ENCODE measurements at regions not wholly inside any gene's neighbourhood (a gene's known extent, or its start where the extent isn't known, plus 50 kb on each side); places are given as distances from the start of the nearest gene placed in this dataset.

DNA sequence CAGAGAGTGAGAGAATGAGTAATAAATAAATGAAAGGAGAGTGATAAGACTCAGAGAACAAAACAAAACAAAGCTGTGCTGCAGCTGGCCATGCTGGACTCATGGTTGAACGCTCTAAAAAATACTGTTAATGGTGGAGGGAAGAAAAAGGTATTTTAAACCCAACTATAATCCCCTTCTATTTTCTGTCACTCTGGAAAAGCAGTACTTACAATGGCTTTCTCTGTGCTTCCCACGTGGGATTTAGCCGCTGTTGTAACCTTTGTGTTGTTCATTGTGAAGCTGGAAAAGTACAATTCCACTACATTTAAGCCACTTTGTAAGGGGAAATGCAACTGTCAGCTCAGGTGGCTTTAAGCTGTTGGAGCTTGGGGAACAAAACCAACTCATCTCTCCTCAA, 917.7 kb downstream of the IGSF11 start:
- Histone ChIP-seq H3K4me2 (no peak overlapping the region), H3K4me3 (no peak overlapping the region), H3K79me2 (replicated peaks; ENCODE audit: insufficient read depth) (no peaks in the 10 kb centered on the region), H3K4me1 (ENCODE audit: insufficient read depth) (peaks cover 14% of the 10 kb centered on the region), H3F3A (replicated peaks; ENCODE audit: low read depth) (no peaks in the 10 kb centered on the region), H3K27me3 (ENCODE audit: insufficient read depth) (no peaks in the 10 kb centered on the region), H4K20me1 (replicated peaks; ENCODE audit: insufficient read depth) (no peaks in the 10 kb centered on the region), H2AFZ (peak overlapping the region; percentile 57), H3K9me2 (ENCODE audit: insufficient read depth) (no peaks in the 10 kb centered on the region), H3K36me3 (ENCODE audit: insufficient read depth) (no peaks in the 10 kb centered on the region), H3K27ac (ENCODE audit: low read depth) (peak overlapping the region; percentile 30; the same call in 1 of the 2 replicates)
- no peak for TF ChIP-seq ZNF331 (CRISPR knock-in tag; IDR thresholded peaks at IDR 0.05; ENCODE audit: low read depth)
- TF ChIP-seq POLR2AphosphoS5 (IDR thresholded peaks at IDR 0.05; ENCODE audit: low read depth) = no peak
- no peak for TF ChIP-seq CREB1 (CRISPR knock-in tag; IDR thresholded peaks at IDR 0.05; ENCODE audit: low read depth)
- TF ChIP-seq JUNB (IDR thresholded peaks at IDR 0.05; ENCODE audit: unreplicated experiment) = no peak
- no peak for TF ChIP-seq EZH2phosphoT487 (IDR thresholded peaks at IDR 0.05; ENCODE audit: unreplicated experiment)
- TF ChIP-seq, protein P1, sequence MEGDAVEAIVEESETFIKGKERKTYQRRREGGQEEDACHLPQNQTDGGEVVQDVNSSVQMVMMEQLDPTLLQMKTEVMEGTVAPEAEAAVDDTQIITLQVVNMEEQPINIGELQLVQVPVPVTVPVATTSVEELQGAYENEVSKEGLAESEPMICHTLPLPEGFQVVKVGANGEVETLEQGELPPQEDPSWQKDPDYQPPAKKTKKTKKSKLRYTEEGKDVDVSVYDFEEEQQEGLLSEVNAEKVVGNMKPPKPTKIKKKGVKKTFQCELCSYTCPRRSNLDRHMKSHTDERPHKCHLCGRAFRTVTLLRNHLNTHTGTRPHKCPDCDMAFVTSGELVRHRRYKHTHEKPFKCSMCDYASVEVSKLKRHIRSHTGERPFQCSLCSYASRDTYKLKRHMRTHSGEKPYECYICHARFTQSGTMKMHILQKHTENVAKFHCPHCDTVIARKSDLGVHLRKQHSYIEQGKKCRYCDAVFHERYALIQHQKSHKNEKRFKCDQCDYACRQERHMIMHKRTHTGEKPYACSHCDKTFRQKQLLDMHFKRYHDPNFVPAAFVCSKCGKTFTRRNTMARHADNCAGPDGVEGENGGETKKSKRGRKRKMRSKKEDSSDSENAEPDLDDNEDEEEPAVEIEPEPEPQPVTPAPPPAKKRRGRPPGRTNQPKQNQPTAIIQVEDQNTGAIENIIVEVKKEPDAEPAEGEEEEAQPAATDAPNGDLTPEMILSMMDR (conservative IDR thresholded peaks at IDR 0.05; ENCODE audit: low read depth in 2 of 2) = no peak
- H3K27me3 Mint-ChIP-seq (ENCODE audit: insufficient read depth, low read depth, poor library complexity) = no peaks in the 10 kb centered on the region
- H3K9me3 Mint-ChIP-seq = no peaks in the 10 kb centered on the region
- peaks cover 18% of the 10 kb centered on the region for H3K4me1 Mint-ChIP-seq
- peak overlapping the region; percentile 87; the same call in 1 of the 2 replicates for H3K27ac Mint-ChIP-seq
- DNase-seq (ENCODE audit: low spot score) = no peak
- peak; percentile 38 for ATAC-seq
- H3K36me3 Mint-ChIP-seq (ENCODE audit: low read depth) = no peaks in the 10 kb centered on the region
- H3K4me3 Mint-ChIP-seq = no peak overlapping the region

DNA sequence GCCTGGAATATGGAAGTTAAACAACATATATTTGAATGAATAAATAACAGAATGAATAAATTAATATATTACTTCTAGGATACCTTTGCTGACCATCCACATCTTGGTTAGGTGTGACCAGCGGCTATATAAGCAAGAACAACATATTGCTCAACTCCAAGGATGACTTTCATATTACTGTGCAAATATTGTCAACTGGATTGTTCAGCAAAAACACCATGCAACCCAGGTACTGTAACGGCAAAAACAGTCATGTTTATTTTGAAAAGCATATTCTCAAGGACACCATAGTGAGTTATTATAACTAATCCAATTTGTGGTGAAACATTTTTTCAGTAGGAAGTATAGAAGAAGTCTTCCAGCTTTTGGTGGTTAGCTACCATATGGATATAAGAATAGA, 907.9 kb downstream of the IGSF11 start:
- Histone ChIP-seq H3K27me3 (ENCODE audit: insufficient read depth) (no peaks in the 10 kb centered on the region), H3K79me2 (replicated peaks; ENCODE audit: insufficient read depth) (no peaks in the 10 kb centered on the region), H4K20me1 (replicated peaks; ENCODE audit: insufficient read depth) (no peaks in the 10 kb centered on the region), H3K4me1 (ENCODE audit: insufficient read depth) (no peaks in the 10 kb centered on the region), H3K9me2 (ENCODE audit: insufficient read depth) (no peaks in the 10 kb centered on the region), H3K4me2 (no peak overlapping the region), H3F3A (replicated peaks; ENCODE audit: low read depth) (no peaks in the 10 kb centered on the region), H3K36me3 (ENCODE audit: insufficient read depth) (no peaks in the 10 kb centered on the region), H2AFZ (no peak overlapping the region), H3K27ac (ENCODE audit: low read depth) (no peak overlapping the region), H3K4me3 (no peak overlapping the region)
- no peak for DNase-seq (ENCODE audit: low spot score)
- no peaks in the 10 kb centered on the region for H3K9me3 Mint-ChIP-seq
- H3K27me3 Mint-ChIP-seq (ENCODE audit: insufficient read depth, low read depth, poor library complexity) = no peaks in the 10 kb centered on the region
- H3K4me3 Mint-ChIP-seq = no peak overlapping the region
- no peaks in the 10 kb centered on the region for H3K4me1 Mint-ChIP-seq
- no peaks in the 10 kb centered on the region for H3K36me3 Mint-ChIP-seq (ENCODE audit: low read depth)
- H3K27ac Mint-ChIP-seq = no peak overlapping the region
- no peak for ATAC-seq
- TF ChIP-seq, protein P1 (conservative IDR thresholded peaks at IDR 0.05; ENCODE audit: low read depth in 2 of 2) = no peak
- TF ChIP-seq ZNF331 (CRISPR knock-in tag; IDR thresholded peaks at IDR 0.05; ENCODE audit: low read depth) (no peak), ZNF114 (CRISPR knock-in tag; IDR thresholded peaks at IDR 0.05) (no peak), JUNB (IDR thresholded peaks at IDR 0.05; ENCODE audit: unreplicated experiment) (no peak), STAT1 (IDR thresholded peaks at IDR 0.05; ENCODE audit: unreplicated experiment) (no peak), CREB1 (CRISPR knock-in tag; IDR thresholded peaks at IDR 0.05; ENCODE audit: low read depth) (no peak), EZH2 (IDR thresholded peaks at IDR 0.05; ENCODE audit: low read depth, unreplicated experiment) (no peak), POLR2AphosphoS5 (IDR thresholded peaks at IDR 0.05; ENCODE audit: low read depth) (no peak)
- TF ChIP-seq, protein P2, sequence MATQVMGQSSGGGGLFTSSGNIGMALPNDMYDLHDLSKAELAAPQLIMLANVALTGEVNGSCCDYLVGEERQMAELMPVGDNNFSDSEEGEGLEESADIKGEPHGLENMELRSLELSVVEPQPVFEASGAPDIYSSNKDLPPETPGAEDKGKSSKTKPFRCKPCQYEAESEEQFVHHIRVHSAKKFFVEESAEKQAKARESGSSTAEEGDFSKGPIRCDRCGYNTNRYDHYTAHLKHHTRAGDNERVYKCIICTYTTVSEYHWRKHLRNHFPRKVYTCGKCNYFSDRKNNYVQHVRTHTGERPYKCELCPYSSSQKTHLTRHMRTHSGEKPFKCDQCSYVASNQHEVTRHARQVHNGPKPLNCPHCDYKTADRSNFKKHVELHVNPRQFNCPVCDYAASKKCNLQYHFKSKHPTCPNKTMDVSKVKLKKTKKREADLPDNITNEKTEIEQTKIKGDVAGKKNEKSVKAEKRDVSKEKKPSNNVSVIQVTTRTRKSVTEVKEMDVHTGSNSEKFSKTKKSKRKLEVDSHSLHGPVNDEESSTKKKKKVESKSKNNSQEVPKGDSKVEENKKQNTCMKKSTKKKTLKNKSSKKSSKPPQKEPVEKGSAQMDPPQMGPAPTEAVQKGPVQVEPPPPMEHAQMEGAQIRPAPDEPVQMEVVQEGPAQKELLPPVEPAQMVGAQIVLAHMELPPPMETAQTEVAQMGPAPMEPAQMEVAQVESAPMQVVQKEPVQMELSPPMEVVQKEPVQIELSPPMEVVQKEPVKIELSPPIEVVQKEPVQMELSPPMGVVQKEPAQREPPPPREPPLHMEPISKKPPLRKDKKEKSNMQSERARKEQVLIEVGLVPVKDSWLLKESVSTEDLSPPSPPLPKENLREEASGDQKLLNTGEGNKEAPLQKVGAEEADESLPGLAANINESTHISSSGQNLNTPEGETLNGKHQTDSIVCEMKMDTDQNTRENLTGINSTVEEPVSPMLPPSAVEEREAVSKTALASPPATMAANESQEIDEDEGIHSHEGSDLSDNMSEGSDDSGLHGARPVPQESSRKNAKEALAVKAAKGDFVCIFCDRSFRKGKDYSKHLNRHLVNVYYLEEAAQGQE (IDR thresholded peaks at IDR 0.05; ENCODE audit: unreplicated experiment) = no peak

Data from GM23338 (cell line).